D721Med (cell line): ENCODE measurements at regions not wholly inside any gene's neighbourhood (a gene's known extent, or its start where the extent isn't known, plus 50 kb on each side); places are given as distances from the start of the nearest gene placed in this dataset.

ENCODE experiments used
- DNase-seq: peaks from one replicate; pipeline ENCODE4 v3.0.0; 2011; ENCODE audit warnings: low spot score; ENCODE audit not compliant: insufficient read length
- FAIRE-seq: peaks from 2 replicates; lab custom pipeline; 2011; peaks lifted over from hg19 to GRCh38; lab: Jason Lieb, UNC
- CTCF ChIP-seq: IDR thresholded peaks from 2 replicates; pipeline ENCODE4 v1.5.1; 2012; ENCODE audit warnings: mild to moderate bottlenecking, control low read depth; ENCODE audit not compliant: insufficient read depth; ENCODE audit errors: missing control alignments

GRCh38 chr14:55734731-55735130 lies 154.7 kb downstream of the KTN1 start:
- DNase-seq (no peak), FAIRE-seq (no peak)
- TF ChIP-seq CTCF = no peak

- no peak for TF ChIP-seq CTCF
- DNase-seq (no peak), FAIRE-seq (no peak)
These were observed 160.1 kb downstream of the KTN1 start for GRCh38 chr14:55739967-55740648.

GRCh38 chr14:55740649-55740989 lies 160.6 kb downstream of the KTN1 start:
- FAIRE-seq = no peak
- no peak for DNase-seq
- no peak for TF ChIP-seq CTCF

GRCh38 chr14:55741240-55741639 lies 161.2 kb downstream of the KTN1 start:
- FAIRE-seq (no peak), DNase-seq (no peak)
- TF ChIP-seq CTCF = no peak

- DNase-seq (no peak), FAIRE-seq (no peak)
- TF ChIP-seq CTCF = no peak
These were observed 163.5 kb downstream of the KTN1 start for GRCh38 chr14:55743551-55743950.

- no peak for TF ChIP-seq CTCF
These were observed 164.3 kb downstream of the KTN1 start for GRCh38 chr14:55744321-55744720.

GRCh38 chr14:55745906-55746305 lies 165.9 kb downstream of the KTN1 start:
- no peak for TF ChIP-seq CTCF
- no peak for FAIRE-seq
- DNase-seq = no peak

More at GRCh38 chr14:55744321-55744720, 164.3 kb downstream of the KTN1 start:
- DNase-seq = no peak
- FAIRE-seq = no peak
